Inflammatory macrophage treated with lipopolysaccharide for 4 hours (primary cell): ENCODE measurements at regions not wholly inside any gene's neighbourhood (a gene's known extent, or its start where the extent isn't known, plus 50 kb on each side); places are given as distances from the start of the nearest gene placed in this dataset.

Experiments used
- DNase-seq: peaks from one replicate; pipeline ENCODE4 v3.0.0-alpha.2; 2020

GRCh38 chr2:154587739-154588138 lies 110.8 kb upstream of the KCNJ3 start:
- no peak for DNase-seq

- DNase-seq = no peak
These were observed 109.7 kb upstream of the KCNJ3 start for GRCh38 chr2:154588838-154589237.

- no peak for DNase-seq
These were observed 109.0 kb upstream of the KCNJ3 start for GRCh38 chr2:154589514-154589913.

GRCh38 chr2:154591294-154591820 lies 107.1 kb upstream of the KCNJ3 start:
- no peak for DNase-seq

GRCh38 chr2:154599189-154599588 lies 99.3 kb upstream of the KCNJ3 start:
- no peak for DNase-seq

GRCh38 chr2:154600927-154601494 lies 97.5 kb upstream of the KCNJ3 start:
- no peak for DNase-seq

GRCh38 chr2:154603682-154604081 lies 94.8 kb upstream of the KCNJ3 start:
- DNase-seq = no peak

GRCh38 chr2:154608438-154608837 lies 90.1 kb upstream of the KCNJ3 start:
- no peak for DNase-seq

- no peak for DNase-seq
These were observed 83.6 kb upstream of the KCNJ3 start for GRCh38 chr2:154614906-154615305.

- no peak for DNase-seq
These were observed 81.8 kb upstream of the KCNJ3 start for GRCh38 chr2:154616659-154617058.

GRCh38 chr2:154620471-154620870 lies 78.0 kb upstream of the KCNJ3 start:
- no peak for DNase-seq

GRCh38 chr2:154623819-154624218 lies 74.7 kb upstream of the KCNJ3 start:
- DNase-seq = peak; percentile 2

GRCh38 chr2:154637456-154637855 lies 61.0 kb upstream of the KCNJ3 start:
- no peak for DNase-seq

- DNase-seq = no peak
These were observed 59.7 kb upstream of the KCNJ3 start for GRCh38 chr2:154638783-154639182.

- no peak for DNase-seq
These were observed 58.5 kb upstream of the KCNJ3 start for GRCh38 chr2:154640000-154640399.
